Lower leg skin (tissue), 4 donors: ENCODE measurements at regions not wholly inside any gene's neighbourhood (a gene's known extent, or its start where the extent isn't known, plus 50 kb on each side); places are given as distances from the start of the nearest gene placed in this dataset.

Source experiments
- DNase-seq, 2 donors: peaks; one replicate each; pipeline ENCODE4 v3.0.0-alpha.2; 2019; ENCODE audit warnings: low spot score in 2 of 2
- H3K4me3 ChIP-seq: fragments of 200-600 bp; sonication (generic); 2 replicates; pipeline ENCODE4 v1.5.1; 2017; ENCODE audit warnings: mild to moderate bottlenecking, low read depth; ENCODE audit not compliant: poor library complexity, severe bottlenecking
- CTCF ChIP-seq, 3 donors: fragments of 450-650 bp; IDR thresholded peaks; one replicate each; pipeline ENCODE4 v1.5.1; 2016; ENCODE audit warnings: antibody characterized with exemption in 3 of 3, mild to moderate bottlenecking in 3 of 3, moderate library complexity in 2 of 3
- POLR2A ChIP-seq, 2 donors: fragments of 450-650 bp; IDR thresholded peaks; one replicate each; pipeline ENCODE4 v1.6.1; 2016 to 2017; ENCODE audit warnings: antibody characterized with exemption in 2 of 2, mild to moderate bottlenecking in 1 of 2, moderate library complexity in 1 of 2
- WGBS, 2 donors: methylation state at CpG; one replicate each; pipeline ENCODE4 v1.1.5; 2018; 5-methylcytosine and 5-hydroxymethylcytosine counted together
- intact Hi-C: fragments of 100-400 bp; cut with DNase I; formaldehyde crosslinking; loops from one replicate; pipeline ENCODE4 v1.15.0; 2023; ENCODE audit warnings: low total_unique reads

DNA sequence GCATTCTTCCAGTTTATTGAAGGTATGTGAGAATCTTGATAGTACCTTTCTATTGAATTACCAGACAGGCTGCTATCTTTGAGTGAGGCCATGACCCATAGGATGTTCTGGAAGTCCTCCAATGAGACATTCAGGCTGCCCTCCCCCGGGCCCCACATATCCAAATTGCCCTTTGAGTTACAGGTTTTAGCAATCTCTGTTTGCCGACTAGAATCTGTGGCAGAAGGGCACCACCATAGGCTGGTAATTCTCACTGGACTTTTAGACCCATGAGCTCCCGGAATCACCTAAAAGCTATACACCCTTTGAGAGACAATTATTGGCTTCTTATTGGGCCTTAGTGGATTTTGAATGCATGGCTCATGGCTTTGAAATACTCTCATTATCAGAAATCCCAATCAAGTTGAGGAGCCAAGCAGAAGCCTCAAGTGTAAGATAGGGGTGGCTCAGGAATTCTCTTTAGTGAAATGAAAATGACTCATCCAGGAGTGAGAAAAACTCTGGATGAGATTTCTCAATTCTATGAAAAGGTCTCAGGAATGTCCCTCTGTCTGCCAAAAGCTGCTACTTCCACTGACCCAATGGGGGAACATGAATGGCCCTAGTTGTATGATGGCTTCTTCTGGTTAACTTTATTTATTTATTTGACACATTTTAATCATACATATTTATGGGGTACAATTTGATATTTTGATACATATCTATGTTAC is 172.1 kb upstream of the CSNK1A1L start:
- TF ChIP-seq CTCF (IDR thresholded peaks at IDR 0.05): no peak
- TF ChIP-seq POLR2A (IDR thresholded peaks at IDR 0.05): no peak
- 64% methylated on average over 3 of the region's 3 CpGs for WGBS, 2 donors
- intact Hi-C loops: no loop called here
- DNase-seq: no peak
- no peak overlapping the region for H3K4me3 ChIP-seq

DNA sequence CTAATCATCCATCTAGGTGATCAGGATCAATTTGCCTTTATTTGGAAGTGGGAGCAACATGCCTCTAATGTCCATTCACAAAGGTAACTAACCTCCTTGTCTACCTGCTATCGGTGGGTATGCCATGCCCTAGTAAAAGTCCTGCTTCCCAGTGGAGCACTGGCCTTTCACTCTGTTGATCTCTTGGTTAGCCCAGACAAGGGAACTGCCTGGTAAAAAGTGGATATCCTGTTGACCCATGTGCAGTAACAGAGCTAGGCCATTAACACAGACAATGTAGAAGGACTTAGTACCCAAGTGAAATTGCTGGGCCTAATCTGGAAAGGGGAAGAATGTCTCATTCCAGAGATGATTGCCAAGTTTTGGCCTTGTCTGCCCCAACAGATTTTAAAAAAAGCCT is 171.5 kb upstream of the CSNK1A1L start:
- no peak for DNase-seq
- no peak overlapping the region for H3K4me3 ChIP-seq
- WGBS, 2 donors: 91 to 95% methylated on average over 1 of the region's 1 CpG
- intact Hi-C loops: no loop called here
- TF ChIP-seq POLR2A (IDR thresholded peaks at IDR 0.05): no peak
- no peak for TF ChIP-seq CTCF (IDR thresholded peaks at IDR 0.05)

DNA sequence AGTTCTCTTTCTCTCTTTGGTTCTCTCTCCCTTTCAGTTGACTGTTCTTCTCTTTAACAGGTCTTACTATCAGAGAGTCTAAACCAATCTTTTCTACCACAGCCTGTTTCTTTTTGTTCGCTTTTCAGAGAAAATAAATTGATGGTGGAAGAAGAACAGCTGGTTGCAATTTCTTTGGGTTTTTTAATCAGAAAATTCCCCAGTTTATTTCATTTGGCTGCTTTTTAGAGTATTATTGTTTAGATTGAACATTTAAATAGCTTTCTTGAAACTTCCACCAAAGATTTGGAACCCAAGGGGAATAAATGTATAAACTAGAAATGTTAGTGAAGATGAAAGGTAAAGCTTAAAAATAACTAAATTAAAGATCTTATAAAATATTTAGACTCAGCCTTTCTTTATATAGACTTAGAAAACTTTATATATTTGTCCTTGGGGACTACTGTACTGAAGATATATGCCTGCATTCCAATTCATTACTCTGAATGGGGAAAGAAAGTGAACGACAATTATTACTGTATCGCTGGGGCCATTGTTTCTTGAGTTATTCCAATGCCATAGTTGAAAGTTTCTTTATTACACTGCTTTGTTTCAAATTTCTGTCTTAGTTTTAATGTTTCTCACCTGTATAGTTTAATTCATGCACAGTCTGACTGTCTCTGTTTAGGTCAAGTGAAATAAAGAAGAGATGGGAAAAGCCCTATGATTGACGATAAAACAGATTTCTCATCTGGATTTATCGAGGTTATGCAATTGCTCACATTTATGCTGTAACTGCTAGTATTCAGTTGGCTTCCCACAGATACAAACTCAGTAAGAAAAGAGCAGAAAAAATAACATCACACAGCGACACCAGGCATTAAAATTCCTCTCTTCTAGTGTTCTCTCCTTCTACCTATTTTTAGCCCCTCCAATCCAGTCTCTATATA is 169.4 kb upstream of the CSNK1A1L start:
- H3K4me3 ChIP-seq: no peak overlapping the region
- 70 to 75% methylated on average over 6 of the region's 6 CpGs for WGBS, 2 donors
- no peak for DNase-seq
- intact Hi-C loops: no loop called here
- no peak for TF ChIP-seq CTCF (IDR thresholded peaks at IDR 0.05)
- TF ChIP-seq POLR2A (IDR thresholded peaks at IDR 0.05): no peak

GRCh38 chr13:37273836-37274235 is 168.4 kb upstream of the CSNK1A1L start:
- WGBS, 2 donors: 26 to 33% methylated on average over 1 of the region's 1 CpG
- no peak overlapping the region for H3K4me3 ChIP-seq
- TF ChIP-seq CTCF (IDR thresholded peaks at IDR 0.05) (no peak), POLR2A (IDR thresholded peaks at IDR 0.05) (no peak)
- no peak for DNase-seq
- intact Hi-C loops: no loop called here

- intact Hi-C loops: no loop called here
- WGBS, 2 donors: 82 to 91% methylated on average over 5 of the region's 5 CpGs
Measured at GRCh38 chr13:37270226-37271001, 164.9 kb upstream of the CSNK1A1L start.

More at GRCh38 chr13:37270226-37271001, 164.9 kb upstream of the CSNK1A1L start:
- no peak overlapping the region for H3K4me3 ChIP-seq
- no peak for DNase-seq
- no peak for TF ChIP-seq CTCF (IDR thresholded peaks at IDR 0.05)
